Astrocyte (in vitro differentiated cells and primary cell): ENCODE measurements at regions not wholly inside any gene's neighbourhood (a gene's known extent, or its start where the extent isn't known, plus 50 kb on each side); places are given as distances from the start of the nearest gene placed in this dataset.

Experiments
- EZH2 ChIP-seq: IDR thresholded peaks from 2 replicates; pipeline ENCODE4 v1.6.1; 2012; ENCODE audit warnings: mild to moderate bottlenecking, low read length, inconsistent platforms; ENCODE audit not compliant: insufficient read depth
- TF ChIP-seq, protein P1 (sequence below): IDR thresholded peaks from 2 replicates; pipeline ENCODE4 v1.5.1; 2011; ENCODE audit warnings: low read depth, mild to moderate bottlenecking, inconsistent platforms, low read length, moderate library complexity; ENCODE audit not compliant: insufficient read depth

DNA sequence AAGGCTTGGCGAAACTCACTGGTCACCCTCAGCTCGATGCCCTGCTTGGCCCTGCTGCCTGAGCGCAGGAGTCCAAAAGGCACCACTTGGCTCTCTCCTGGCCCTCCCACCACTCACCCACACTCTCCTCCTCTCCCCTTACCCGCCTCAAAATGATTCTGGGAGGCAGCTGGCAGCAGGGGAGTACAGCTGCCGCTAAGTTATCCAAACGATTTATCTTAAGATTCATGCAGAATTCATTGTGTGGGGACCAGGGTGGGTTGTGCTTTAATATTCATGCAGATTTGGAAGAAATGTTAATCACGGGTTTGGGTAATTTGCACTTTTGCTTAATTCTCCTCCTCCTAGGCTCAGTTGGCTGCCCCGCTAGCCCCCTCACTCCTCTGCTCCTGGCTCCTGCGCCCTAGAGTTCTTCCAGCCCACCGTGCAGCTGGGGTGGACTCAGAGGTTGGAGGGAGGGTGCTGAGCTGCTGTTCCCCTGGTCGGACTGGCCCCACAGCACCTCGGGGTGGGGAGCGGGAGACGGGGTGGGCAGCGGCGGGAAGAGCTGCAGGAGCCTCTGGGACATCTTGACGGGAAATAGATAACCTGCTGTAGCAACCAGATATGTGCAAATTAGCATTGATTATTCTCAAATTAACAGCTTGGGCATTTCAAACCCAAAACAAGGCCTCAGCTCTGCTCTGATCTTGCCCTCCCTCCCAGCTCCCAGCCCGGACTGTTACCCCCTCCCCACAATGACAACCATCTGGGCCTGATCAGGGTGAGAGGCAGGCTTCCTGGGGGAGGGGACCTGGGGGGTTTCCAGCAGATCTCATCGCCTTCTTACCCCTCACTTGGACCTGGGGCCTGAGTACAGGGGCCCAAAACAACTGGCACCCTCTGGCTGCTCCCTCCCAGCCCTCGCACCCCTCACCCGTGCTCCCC lies 122.6 kb upstream of the RPL38 start:
- TF ChIP-seq, protein P1, sequence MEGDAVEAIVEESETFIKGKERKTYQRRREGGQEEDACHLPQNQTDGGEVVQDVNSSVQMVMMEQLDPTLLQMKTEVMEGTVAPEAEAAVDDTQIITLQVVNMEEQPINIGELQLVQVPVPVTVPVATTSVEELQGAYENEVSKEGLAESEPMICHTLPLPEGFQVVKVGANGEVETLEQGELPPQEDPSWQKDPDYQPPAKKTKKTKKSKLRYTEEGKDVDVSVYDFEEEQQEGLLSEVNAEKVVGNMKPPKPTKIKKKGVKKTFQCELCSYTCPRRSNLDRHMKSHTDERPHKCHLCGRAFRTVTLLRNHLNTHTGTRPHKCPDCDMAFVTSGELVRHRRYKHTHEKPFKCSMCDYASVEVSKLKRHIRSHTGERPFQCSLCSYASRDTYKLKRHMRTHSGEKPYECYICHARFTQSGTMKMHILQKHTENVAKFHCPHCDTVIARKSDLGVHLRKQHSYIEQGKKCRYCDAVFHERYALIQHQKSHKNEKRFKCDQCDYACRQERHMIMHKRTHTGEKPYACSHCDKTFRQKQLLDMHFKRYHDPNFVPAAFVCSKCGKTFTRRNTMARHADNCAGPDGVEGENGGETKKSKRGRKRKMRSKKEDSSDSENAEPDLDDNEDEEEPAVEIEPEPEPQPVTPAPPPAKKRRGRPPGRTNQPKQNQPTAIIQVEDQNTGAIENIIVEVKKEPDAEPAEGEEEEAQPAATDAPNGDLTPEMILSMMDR: no peak
- TF ChIP-seq EZH2: no peak
